ENCODE measurements at regions not wholly inside any gene's neighbourhood (a gene's known extent, or its start where the extent isn't known, plus 50 kb on each side); places are given as distances from the start of the nearest gene placed in this dataset.

DNA sequence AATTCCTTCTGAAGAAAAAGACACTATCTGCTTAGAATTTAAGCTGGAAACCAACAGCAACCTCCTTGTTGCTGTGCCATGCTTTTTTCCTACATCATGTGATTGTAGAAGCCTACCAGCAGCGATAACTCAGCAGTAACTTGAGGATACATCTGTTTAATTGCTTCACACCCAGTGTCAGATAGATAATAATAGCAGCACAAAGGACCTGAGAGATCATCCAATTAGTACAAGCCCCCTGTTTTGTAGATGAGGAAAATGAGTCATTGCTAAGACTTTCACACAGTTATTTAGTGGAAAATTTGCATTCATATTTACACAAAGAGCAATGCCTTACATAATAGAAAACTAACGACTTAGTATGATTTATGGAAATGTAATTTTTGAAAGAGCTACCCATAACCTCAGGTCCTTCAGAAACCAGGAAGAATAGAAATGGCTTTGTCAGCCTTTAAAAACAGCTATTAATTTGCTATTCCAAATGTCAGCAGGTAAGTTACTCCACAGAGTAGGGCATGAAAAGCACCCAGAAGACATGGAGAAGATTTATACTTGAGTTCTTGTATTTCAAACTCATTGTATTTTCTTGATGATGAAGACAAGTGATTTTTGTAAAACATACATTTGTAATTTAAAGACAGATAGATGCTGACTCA lies 93.7 kb upstream of the SGCG start:
- TF ChIP-seq, protein P1, sequence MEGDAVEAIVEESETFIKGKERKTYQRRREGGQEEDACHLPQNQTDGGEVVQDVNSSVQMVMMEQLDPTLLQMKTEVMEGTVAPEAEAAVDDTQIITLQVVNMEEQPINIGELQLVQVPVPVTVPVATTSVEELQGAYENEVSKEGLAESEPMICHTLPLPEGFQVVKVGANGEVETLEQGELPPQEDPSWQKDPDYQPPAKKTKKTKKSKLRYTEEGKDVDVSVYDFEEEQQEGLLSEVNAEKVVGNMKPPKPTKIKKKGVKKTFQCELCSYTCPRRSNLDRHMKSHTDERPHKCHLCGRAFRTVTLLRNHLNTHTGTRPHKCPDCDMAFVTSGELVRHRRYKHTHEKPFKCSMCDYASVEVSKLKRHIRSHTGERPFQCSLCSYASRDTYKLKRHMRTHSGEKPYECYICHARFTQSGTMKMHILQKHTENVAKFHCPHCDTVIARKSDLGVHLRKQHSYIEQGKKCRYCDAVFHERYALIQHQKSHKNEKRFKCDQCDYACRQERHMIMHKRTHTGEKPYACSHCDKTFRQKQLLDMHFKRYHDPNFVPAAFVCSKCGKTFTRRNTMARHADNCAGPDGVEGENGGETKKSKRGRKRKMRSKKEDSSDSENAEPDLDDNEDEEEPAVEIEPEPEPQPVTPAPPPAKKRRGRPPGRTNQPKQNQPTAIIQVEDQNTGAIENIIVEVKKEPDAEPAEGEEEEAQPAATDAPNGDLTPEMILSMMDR (IDR thresholded peaks at IDR 0.05; ENCODE audit: control extremely low read depth in 1 of 3, insufficient read depth in 1 of 3, low read depth in 1 of 3, low read length in 3 of 3): no peak
- no peak for TF ChIP-seq POLR2A (IDR thresholded peaks at IDR 0.05; ENCODE audit: control extremely low read depth in 1 of 2, low read depth in 2 of 2, low read length in 2 of 2)
- no peak for TF ChIP-seq POLR2AphosphoS5 (IDR thresholded peaks at IDR 0.05; ENCODE audit: low read depth, low read length)
- no peak for TF ChIP-seq RAD21 (IDR thresholded peaks at IDR 0.05 in 1 of 2, conservative IDR thresholded peaks at IDR 0.05 in 1 of 2; ENCODE audit: low read depth in 2 of 2, low read length in 2 of 2)
- no peak for TF ChIP-seq SP2 (IDR thresholded peaks at IDR 0.05; ENCODE audit: low read length)
- TF ChIP-seq MAFK (IDR thresholded peaks at IDR 0.05; ENCODE audit: low read depth, low read length): no peak
- no peak for TF ChIP-seq CBX8 (IDR thresholded peaks at IDR 0.05; ENCODE audit: borderline replicate concordance, low read depth, low read length)
- TF ChIP-seq, protein P2, sequence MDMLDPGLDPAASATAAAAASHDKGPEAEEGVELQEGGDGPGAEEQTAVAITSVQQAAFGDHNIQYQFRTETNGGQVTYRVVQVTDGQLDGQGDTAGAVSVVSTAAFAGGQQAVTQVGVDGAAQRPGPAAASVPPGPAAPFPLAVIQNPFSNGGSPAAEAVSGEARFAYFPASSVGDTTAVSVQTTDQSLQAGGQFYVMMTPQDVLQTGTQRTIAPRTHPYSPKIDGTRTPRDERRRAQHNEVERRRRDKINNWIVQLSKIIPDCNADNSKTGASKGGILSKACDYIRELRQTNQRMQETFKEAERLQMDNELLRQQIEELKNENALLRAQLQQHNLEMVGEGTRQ (IDR thresholded peaks at IDR 0.05; ENCODE audit: low read length): no peak
- no peak for TF ChIP-seq EZH2 (IDR thresholded peaks at IDR 0.05; ENCODE audit: low read depth, low read length, severe bottlenecking)
